NCI-H2081 (cell line): ENCODE measurements at regions not wholly inside any gene's neighbourhood (a gene's known extent, or its start where the extent isn't known, plus 50 kb on each side); places are given as distances from the start of the nearest gene placed in this dataset.
"Not testable (repeated sequence)": the region's sequence is repeated elsewhere in the genome, so short reads cannot be mapped to it uniquely, and the experiment has no call there.

Experiments
- DNase-seq, 2 experiments: peaks; one replicate each; lab custom pipeline; 2025; lab: John Stamatoyannopoulos, UW

DNA sequence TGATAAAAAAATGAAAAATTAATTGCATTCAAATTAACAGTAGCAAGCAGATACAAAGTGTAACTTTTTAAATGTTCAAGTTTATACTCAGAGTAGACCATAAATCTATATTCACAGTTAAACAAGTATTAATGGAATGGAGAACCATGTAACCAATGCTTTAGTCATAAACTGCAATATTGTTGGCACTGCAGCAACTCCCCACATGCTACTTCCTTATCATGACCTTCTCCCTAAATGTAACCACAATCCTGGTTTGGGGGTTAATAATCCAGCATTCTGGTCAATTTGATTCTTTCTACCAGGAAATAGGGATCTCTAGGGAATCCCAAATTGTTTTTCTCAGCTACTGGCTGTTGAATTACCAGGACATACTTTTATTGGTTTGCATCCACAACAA, 223.9 kb upstream of the DCAF8L1 start:
- DNase-seq: no peak

DNA sequence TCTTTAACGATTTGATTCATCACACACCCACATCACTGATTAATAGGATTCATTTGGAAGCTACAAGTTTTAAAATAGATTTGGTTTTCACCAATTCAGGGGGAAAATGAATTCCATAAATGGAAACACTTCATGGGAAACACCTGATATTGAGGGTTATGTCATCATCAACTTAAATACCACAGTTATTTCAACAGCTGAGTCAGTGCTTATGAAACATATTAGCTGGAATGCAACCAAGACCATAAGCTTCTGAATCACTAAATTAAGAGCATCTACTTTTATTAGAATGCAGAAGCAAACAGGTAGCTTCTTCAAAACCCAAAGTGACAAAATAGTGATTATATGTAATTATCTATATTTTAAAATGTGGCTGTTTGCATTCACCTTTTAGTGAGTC, 207.8 kb upstream of the DCAF8L1 start:
- DNase-seq: no peak

DNA sequence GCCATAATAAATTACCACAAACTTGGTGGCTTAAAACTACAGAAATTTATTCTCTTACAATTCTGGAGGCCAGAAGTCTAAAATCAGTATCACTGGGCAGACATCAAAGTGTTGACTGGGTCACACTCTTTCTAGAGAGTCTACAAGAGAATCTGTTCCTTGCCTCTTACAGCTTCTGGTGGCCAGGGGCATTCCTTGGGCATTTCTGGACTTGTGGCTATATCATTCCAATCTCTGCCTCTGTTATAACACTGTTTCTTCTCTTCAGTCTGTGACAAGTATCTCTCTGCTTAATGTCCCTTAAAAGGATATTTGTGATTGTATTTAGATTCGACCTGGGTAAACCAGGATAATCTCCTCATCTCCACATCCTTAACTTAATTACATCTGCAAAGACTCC, 207.3 kb upstream of the DCAF8L1 start:
- no peak for DNase-seq

DNA sequence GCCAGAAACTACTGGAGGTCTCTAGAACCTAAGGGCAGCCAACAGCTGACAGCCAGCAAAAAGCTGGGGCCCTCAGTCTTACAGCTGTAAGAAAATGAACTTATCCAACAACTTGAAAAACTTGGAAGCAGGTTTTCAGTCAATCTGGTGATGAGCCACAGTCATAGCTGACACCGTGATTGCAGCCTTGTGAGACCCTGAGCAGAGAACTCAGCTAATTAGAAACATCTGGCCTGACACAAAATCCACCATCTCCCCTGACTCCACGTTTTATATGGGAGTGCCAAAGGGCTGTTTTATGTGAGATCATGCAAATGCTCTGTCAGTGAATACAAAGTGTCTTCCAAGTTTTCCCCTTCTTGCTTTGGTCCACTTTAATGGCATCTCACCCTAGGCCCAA, 198.8 kb upstream of the DCAF8L1 start:
- no peak for DNase-seq

DNA sequence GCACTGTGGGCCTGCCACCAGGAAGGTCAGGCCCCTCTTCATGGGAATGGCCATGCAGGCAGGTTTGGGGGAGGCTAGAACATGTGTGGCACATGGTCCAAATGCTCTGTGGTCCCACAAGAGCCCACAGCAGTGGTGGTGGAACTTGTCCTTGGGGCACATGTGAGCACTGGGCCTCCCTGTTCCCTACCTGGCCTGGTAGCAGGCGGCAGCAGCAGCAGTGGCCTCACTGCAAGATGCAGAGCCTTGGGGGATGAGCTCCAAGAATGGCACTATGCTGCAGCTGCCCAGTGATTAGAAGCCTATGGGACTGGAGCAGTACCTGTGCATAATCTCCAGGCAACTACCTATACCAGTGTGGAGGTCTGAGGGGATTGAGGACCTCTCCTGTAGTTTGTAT, 197.0 kb upstream of the DCAF8L1 start:
- no peak for DNase-seq

DNA sequence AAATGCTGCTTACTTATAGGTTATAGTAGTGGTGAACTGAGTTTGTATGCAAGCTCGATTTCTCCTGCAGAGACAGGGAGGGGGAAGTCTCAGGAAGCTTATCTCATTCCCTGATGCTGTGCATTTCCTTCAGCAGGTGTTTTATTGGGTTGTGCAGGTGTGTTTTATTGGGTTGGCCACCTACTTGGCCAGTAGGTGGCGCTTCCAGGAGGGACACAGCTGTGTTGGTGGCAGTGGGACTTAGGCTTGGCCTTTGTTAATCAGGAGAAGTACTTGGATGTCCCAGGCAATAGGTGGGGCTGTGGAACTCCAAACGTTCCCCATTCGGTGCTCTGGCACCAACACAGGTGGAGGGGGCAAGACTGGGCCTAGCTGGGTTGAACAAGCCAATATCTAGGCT, 196.0 kb upstream of the DCAF8L1 start:
- DNase-seq: peak; percentile 7

DNA sequence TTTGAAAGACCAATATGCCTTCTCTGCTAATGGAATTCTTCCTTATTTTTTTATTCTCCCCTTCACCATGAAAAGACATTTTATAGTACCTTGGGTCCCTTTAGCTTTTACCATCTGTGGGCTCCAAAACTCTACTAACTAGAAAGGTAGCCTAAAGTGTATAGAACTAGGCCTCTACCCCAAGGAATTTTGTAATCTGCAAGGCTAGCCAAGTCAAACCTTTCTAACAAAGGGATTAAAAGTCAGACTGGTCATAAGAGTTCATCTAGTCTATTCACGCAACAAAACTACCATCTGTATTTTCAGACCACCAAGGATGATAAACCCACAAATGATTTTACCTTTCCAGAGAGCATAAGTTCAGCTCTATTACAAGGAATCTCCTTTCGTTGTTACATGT, 189.5 kb upstream of the DCAF8L1 start:
- no peak for DNase-seq

DNA sequence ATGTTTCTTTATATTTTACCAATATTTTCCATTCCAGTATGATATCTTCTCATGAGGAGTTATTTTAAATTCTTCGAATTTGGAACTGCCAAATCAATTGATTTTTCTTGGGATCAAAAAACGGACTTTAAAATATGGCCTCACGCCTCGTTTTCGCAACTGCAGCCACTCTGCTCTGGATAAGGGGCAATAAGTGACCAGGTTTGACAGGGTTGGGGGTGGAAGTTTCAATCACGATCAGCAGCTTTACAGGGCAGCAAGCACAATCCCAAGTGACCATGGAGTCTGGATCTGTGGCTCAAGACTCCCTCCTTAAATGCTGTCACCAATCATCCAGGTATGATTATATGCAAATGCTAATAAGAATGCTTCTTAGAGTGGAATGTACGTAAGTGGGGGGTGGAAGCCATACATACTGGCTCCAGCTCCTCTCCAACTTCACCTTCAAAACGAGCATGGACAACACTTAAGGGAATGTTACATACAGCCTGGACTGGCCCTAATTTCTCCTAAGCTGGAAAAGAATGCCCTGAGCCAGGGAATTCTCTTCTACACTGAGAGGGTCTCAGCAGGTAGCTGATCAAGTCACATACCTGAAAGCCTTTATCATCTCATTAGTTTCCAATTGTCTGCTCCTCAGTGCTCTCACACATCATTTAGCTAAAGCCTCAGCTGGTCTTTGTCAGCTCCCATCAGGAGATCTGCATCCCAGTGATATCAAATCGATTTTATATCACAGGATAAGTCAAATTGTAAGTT, 176.9 kb upstream of the DCAF8L1 start:
- DNase-seq: no peak

DNA sequence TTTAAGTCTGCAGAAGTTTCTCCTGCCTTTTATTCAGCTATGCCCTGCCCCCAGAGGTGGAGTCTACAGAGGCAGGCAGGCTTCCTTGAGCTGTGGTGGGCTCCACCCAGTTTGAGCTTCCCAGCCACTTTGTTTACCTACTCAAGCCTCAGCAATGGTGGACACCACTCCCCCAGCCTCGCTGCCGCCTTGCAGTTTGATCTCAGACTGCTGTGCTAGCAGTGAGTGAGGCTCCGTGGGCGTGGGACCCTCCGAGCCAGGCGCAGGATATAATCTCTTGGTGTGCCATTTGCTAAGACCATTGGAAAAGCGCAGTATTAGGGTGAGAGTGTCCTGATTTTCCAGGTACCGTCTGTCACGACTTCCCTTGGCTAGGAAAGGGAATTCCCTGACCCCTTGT, 171.0 kb upstream of the DCAF8L1 start:
- not testable (repeated sequence) for DNase-seq

DNA sequence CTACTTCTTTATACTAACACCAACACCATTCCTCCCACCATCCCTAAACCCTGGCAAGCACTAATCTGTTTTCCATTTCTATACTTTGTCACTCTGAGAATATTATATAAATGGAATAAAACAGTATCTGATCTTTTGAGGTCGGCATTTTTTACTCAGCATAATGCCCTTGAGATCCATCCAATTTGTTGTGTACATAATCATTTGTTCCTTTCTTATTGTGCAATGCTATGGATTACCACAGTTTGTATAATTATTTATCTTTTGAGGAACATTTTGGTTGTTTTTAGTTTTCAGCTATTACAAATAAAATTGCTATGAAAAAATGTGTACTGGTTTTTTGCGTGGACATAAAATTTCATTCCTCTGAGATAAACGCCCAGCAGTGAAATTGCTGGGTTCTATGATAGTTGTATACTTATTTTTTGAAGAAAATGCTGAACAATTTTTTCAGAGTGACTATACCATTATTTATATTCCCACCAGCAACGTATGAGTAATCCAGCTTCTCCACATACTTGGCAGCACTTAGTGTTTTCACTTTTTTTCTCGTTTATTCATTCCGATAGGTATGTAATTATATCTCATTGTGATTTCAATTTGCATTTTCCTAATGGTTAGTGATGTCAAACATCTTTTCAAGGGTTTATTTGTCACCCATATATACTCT, 154.3 kb upstream of the DCAF8L1 start:
- DNase-seq: no peak

DNA sequence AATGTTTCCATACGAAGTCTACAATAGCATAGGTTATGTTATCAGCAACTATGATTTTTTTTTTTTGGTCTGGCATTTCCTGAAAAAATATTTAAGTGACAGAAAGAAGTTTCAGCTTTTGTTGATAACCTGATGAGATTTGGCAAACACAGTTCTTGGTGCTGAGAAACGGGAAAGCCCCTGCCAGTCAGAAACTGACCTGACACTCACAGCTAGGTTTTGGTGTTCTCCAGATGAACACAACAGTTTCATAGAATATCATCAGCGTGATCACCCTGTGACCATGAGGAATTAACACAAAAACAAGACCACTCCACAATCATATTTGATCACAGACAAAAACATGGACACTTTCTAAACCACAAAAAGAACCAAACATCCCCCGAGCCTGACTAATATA, 152.5 kb upstream of the DCAF8L1 start:
- no peak for DNase-seq

DNA sequence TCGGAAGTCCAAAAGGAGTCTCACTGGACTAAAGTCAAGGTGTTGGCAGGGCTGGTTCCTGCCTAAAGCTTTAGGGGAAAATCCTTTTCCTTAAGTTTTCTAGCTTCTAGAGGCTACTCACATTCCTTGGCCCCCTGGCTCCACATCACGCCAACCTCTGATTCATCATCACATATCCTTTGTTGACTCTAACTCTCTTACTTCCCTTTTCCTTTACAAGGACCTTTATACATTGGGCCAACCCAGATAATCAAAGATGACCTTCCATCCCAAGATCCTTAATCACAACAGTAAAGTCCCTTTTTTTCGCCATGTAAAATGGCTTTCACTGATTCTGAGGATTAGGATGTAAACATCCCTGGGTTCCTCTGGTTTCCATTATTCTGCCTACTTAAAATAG, 146.4 kb upstream of the DCAF8L1 start:
- no peak for DNase-seq

DNA sequence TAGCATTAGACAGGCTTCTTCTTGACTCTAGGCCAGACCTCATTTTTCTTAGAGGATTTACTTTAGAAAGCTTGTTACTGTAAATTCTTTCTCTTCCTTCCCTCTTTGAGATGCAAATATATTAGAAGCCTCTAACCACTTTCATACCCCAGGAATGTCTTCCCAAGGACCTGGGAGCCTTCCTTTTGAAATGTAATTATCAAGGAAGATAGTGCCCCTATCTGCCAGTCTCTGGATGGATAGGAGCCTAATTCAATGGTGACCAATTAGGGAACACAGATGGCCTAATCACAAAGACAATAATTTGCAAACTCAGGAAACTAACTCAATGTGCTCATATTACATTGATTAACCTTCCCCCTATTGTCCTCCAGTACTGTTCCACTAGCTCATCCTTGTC, 145.6 kb upstream of the DCAF8L1 start:
- no peak for DNase-seq

DNA sequence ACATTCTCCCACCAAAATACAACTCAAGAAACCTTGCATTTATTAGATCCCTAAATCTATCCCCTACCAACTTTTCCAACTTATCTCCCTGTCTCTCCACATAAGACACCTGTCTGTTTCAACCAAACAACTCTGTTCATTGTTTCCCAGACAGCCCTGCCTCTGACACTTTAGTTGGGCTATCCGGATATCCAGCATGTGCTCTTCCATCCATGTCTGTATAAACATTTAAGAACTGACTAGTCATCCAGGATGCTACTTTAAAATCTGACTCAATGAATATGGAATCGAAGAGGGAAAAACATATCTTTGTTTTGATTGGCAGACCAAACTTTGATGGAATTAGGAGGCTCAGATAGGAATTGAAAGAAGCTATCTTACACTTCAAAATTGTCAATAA, 143.2 kb upstream of the DCAF8L1 start:
- DNase-seq: no peak

DNA sequence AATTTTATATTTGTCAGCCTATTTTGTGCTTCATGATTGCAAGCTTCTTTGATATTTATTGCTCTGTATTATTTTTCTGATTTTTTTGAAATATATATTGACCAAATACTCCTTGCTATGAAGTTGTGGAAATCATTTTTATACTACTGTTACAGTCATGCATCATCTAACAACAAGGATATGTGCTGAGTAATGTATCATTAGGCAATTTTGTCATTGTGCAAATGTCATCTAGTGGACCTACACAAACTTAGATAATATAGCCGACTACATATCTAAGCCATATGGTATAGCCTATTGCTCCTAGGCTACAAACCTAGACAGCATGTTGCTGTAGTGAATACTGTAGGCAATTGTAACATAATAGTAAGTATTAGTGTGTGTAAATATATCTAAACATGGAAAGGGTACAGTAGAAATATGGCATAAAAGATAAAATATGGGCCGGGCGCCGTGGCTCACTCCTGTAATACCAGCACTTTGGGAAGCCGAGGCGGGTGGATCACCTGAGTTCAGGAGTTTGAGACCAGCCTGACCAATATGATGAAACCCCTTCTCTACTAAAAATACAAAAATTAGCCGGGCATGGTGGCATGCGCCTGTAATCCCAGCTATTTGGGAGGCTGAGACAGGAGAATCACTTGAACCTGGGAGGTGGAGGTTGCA, 139.5 kb upstream of the DCAF8L1 start:
- DNase-seq: not testable (repeated sequence)

DNA sequence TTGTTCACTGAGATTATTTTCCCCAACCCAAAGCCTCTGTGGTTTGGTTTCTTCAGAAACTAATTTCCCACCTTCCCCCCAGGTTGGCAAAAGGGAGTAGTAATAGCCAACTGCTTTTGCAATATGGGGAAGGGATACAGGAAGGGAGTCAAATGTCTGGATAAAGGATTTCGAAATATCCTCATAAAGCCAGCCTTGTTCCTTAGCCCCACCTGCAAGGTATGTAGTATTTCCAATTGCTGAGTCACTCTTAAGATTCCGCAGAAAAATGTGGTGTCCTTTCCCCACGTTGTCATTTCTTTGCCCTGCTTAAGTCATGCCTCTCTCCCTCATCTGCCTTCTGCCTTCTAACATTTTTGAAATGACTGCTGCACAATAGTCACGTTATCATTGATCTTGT, 138.8 kb upstream of the DCAF8L1 start:
- no peak for DNase-seq

DNA sequence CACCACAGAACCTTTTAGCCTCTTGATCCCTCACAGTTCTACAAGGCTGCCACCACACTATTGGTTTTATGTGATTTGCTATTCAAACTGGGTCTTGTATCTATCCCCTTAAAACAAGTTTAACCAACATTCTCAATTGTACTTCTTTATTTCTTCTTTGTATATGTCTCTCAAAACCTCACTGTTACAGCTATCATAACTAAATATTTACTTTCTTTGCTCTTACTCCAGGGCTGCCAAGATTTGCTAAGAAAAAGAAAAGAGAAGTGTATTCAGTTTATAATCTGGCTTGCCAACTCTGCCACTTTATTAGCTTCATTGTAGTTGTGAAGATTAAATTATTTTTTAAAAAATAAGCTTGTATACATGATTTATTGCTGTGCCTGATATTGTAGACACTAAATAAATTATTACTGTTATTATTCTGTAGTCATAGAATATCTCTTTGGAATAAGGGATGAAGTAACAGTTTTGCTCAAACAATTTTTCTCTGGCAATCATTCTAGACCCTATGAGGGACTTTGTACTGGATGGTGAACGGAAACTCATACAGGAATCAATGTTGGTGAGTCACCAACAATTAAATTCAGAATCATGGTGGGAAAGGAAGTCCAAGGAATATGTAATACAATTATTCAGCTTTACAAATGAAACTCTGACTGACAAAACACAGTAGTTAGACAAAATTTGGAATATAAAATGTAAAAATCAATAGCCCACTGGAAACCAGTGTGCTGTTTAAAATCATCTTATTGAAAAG, 127.1 kb upstream of the DCAF8L1 start:
- no peak for DNase-seq

DNA sequence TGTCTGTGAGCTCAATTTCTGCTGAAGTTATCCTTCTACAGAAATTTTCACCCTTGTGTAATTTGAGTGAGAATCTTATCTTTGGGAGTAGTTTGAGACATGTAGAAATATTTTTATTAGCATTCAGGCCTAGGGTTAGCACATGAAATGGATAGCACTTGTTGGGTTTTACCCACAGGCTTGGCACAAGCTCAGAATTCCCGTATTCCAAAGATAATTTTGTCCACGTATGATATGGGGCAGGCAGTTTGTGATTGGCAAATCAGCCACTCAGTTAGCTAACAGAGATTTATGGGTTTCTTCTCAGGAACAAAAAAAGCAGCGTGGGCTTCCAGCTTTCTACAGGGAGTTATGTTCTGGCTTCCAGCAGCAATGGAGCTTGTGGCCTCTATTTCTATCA, 117.9 kb upstream of the DCAF8L1 start:
- no peak for DNase-seq

DNA sequence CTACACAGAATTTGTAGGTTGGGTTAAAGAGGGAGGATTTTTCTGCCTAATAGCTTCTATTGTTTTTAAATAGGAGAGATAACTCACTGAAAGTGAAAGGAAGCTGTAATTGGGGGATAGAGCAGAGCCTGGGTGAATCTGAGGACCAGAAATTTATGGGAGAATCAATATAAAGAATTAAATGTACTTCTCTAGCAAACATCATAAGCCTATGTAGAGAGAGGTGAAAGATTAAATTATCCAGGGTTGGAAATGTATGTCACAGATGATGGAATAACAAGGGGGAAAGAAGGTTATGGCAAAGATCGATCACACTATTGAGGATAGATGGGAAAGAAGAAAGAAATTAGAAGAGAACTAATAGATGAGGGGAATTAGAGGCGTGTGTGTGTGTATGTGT, 104.4 kb upstream of the DCAF8L1 start:
- DNase-seq: no peak

DNA sequence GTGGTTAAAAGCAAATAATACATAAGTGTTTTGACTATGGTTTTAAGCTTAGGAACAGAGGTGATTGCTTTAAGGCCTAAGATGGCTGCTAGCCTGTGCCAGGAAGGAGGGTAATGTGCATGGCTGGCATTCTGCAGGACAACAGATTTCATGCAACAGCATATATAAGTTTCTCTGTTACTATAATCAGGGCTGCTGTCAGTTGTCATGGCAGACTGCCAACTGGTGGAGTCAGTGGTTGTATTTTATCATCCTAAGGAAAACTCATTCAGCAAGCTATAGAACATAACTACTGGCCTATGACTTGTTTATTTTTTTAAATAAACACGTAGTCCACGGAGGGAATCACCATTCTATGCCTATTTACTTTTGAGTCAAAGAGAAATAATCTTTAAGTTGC, 77.7 kb upstream of the DCAF8L1 start:
- peak in 1 of 2 experiments; percentile 43 for DNase-seq

DNA sequence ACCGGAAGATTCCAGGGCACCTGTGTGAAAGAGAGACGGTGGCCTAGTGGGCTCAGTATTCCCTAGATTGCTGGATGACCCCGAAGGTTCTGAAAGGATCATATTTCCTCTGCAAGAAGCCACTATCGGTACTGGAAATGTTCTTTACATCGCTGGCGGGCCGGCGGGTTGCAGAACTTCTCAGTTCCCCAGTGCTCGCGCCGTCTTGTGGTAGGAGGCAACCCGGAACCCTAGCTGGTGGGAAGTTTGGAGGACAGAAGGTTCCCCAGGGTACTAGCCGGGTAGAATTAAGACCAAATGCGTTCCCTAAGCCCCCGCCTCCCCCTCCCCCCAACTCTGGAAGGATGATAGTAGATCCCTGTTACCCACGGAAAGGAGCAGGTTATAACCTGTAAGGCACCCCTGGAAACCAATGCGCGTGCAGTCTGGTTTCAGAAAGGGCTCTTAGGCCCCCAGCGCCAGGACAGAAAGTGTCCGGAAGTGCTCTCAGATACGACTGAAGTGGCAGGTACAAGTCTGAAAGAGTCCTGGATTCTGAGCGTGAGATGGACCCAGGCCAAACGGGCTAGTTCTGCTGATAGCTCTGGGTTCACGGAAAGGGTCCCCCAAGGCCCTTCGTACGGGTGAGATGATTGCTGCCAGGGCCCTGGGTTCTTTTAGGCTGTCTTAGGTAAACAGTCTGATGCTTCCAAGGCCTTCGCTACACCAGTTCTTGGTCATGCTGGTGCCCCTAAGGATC, 61.7 kb upstream of the DCAF8L1 start:
- no peak for DNase-seq

DNA sequence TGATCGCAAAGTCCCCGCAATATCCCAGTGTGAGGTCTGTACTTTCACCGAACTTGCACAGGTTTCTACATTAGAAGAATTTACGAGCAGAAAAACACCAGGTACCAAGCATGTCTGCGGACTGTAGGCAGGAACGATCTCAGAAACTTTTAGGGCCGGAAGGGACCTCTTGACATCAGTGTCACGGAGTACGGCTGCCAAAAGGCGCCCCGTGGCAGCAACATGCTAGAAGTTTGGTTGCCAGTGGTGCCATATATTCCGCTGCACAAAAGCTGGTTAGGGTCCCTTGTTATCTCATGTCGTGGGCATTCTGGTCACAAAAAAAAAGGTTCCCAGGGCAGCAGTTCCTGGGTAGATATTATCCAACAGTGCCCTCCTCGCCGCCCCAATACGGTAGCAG, 61.0 kb upstream of the DCAF8L1 start:
- DNase-seq: no peak
